ENCODE measurements at regions not wholly inside any gene's neighbourhood (a gene's known extent, or its start where the extent isn't known, plus 50 kb on each side); places are given as distances from the start of the nearest gene placed in this dataset.
A peak's percentile ranks its signal among the peaks of the same experiment; 100 is the strongest.
"Not testable (repeated sequence)": the region's sequence is repeated elsewhere in the genome, so short reads cannot be mapped to it uniquely, and the experiment has no call there.

DNA sequence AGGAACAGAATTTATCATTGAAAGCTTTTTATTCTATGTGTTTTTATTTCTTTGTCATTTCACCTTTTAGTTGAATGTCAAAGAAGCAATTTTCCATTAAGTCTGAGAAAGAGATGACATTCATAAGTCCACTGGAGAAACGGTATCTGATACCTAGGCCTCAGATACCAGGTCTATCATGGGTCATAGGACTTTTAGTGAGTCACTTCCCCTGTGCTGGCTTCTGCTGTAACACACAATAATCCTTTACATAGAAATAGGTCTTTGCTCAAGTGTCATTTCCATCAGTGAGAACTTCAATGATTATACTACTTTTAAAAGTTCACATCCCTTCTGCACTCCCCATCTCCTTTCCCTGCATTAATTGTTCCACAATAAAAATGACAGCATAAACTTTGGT lies 125.5 kb upstream of the ARMCX2 start:
- Histone ChIP-seq H3K4me3 (no peak overlapping the region), H3K27me3 (no peaks in the 10 kb centered on the region), H3K9me3 (no peaks in the 10 kb centered on the region), H3K36me3 (no peaks in the 10 kb centered on the region), H3K4me1 (no peaks in the 10 kb centered on the region), H3K27ac (no peak overlapping the region)
- no peak for DNase-seq
- TF ChIP-seq, protein P1, sequence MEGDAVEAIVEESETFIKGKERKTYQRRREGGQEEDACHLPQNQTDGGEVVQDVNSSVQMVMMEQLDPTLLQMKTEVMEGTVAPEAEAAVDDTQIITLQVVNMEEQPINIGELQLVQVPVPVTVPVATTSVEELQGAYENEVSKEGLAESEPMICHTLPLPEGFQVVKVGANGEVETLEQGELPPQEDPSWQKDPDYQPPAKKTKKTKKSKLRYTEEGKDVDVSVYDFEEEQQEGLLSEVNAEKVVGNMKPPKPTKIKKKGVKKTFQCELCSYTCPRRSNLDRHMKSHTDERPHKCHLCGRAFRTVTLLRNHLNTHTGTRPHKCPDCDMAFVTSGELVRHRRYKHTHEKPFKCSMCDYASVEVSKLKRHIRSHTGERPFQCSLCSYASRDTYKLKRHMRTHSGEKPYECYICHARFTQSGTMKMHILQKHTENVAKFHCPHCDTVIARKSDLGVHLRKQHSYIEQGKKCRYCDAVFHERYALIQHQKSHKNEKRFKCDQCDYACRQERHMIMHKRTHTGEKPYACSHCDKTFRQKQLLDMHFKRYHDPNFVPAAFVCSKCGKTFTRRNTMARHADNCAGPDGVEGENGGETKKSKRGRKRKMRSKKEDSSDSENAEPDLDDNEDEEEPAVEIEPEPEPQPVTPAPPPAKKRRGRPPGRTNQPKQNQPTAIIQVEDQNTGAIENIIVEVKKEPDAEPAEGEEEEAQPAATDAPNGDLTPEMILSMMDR (IDR thresholded peaks at IDR 0.05), result no peak
- TF ChIP-seq POLR2A (IDR thresholded peaks at IDR 0.05), result no peak

DNA sequence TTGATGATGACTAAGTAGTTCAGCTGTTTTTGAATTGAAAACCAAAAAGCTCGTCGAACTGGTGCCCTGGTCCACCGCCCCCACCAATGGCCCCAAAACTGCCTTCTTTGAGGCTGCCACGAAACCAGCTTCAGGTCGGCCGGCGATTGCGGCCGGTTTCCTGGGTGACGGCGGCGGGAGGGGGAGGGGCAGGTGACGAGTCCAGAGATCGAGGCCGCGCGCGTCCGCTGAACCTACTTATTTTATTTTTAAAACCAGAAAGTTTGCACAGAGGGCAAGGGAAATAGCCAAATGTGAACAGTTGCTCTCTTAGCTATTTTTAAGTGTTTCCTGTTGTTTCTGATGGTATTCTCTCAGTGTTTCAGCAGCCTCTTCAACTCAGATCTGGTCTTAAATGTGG lies 120.8 kb upstream of the ARMCX2 start:
- not testable (repeated sequence) for H3K27ac ChIP-seq, H3K9me3 ChIP-seq, H3K4me3 ChIP-seq, H3K36me3 ChIP-seq, H3K27me3 ChIP-seq, DNase-seq, H3K4me1 ChIP-seq

DNA sequence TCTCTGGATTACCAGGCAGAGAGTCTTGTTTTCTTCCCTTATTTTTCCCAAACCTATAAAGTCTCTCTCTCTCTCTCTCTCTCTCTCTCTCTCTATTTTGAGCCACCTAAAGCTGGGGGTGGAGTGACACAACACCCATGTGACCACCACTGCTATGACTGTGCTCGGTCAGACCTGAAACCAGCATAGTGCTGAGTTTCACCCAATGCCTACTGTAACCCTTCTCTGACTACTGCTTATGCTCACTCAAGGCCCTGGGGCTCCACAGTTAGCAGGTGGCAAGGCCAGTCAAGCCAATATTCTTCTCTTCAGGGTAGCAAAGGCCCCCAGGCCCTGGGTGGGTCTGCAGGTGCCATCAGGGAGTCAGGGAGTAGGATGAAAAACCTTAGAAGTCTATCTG lies 114.7 kb upstream of the ARMCX2 start:
- DNase-seq, result no peak
- no peak for TF ChIP-seq POLR2A (IDR thresholded peaks at IDR 0.05)
- TF ChIP-seq, protein P1 (IDR thresholded peaks at IDR 0.05), result no peak
- Histone ChIP-seq H3K4me3 (no peak overlapping the region), H3K4me1 (no peaks in the 10 kb centered on the region), H3K27ac (no peak overlapping the region), H3K9me3 (no peaks in the 10 kb centered on the region), H3K27me3 (no peaks in the 10 kb centered on the region), H3K36me3 (no peaks in the 10 kb centered on the region)

DNA sequence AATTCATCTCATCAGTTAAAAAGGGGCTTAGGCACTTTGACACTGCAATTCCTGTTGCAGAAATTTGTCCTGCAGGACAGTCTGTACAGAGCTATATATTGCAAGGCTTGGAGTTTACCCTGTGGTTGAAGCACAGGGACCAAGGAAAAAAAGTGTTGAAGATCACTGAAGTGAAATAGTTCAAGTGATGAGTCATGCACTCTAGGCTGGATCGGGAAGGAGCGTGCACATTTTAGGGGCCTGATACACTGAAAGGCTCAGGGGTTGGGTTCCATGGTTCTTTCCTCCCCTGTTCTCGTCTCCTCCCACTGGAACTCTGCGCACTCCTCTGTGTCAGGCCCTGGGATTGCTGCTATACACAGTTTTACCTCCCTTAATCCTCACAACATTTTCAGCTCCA lies 104.9 kb upstream of the ARMCX2 start:
- Histone ChIP-seq H3K27me3 (no peaks in the 10 kb centered on the region), H3K4me1 (no peaks in the 10 kb centered on the region), H3K27ac (no peak overlapping the region), H3K36me3 (no peaks in the 10 kb centered on the region), H3K4me3 (no peak overlapping the region), H3K9me3 (no peaks in the 10 kb centered on the region)
- no peak for TF ChIP-seq POLR2A (IDR thresholded peaks at IDR 0.05)
- TF ChIP-seq, protein P1 (IDR thresholded peaks at IDR 0.05), result no peak
- DNase-seq, result no peak

DNA sequence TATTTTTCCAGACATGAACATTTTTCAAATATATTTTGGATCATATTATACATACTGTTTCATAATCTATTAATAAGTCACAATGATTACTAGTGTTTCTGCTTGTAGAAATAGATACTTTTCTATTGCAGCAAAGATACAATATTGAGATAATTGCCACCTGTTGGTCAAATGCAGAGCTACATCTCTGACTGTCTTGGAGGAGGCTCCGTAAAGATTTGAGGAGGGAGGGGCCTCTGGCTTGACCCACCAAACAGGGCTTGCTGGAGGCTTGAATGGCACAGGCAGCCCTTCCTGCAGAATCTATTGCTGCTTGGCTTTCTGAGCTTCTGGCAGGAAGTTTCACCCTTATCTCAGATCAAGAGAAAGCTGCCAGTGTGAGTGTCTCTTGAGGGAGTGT lies 99.3 kb upstream of the ARMCX2 start:
- Histone ChIP-seq H3K27me3 (no peaks in the 10 kb centered on the region), H3K4me1 (no peaks in the 10 kb centered on the region), H3K9me3 (no peaks in the 10 kb centered on the region), H3K36me3 (no peaks in the 10 kb centered on the region), H3K4me3 (no peak overlapping the region), H3K27ac (no peak overlapping the region)
- DNase-seq, result no peak
- TF ChIP-seq, protein P1 (IDR thresholded peaks at IDR 0.05), result peak in 5 of 6 experiments; percentile 23 to 39 (median 32)
- no peak for TF ChIP-seq POLR2A (IDR thresholded peaks at IDR 0.05)

DNA sequence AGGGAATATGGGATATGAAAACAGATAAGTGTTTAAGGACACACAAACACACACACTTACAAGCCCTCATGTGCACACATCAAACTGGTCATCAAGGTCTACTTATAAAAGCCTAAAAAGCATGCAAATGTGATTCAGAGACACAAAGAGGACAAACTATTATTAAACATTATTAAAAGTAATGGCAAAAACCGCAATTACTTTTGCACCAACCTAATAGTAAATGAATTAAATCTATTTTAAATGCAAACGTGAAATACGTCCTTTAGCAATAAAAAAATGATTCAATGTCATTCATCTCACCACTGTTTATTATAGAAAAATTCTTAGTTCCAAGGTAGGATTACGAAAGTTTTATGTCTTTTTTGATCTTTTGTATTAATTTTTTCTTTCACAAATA lies 91.1 kb upstream of the ARMCX2 start:
- DNase-seq, result no peak
- TF ChIP-seq POLR2A (IDR thresholded peaks at IDR 0.05), result no peak
- TF ChIP-seq, protein P1 (IDR thresholded peaks at IDR 0.05), result no peak
- no peak overlapping the region for H3K27ac ChIP-seq
- no peak overlapping the region for H3K4me3 ChIP-seq
- no peaks in the 10 kb centered on the region for H3K9me3 ChIP-seq
- H3K27me3 ChIP-seq, result no peaks in the 10 kb centered on the region
- no peaks in the 10 kb centered on the region for H3K4me1 ChIP-seq
- no peaks in the 10 kb centered on the region for H3K36me3 ChIP-seq
